HEK293 (cell line): ENCODE measurements at regions not wholly inside any gene's neighbourhood (a gene's known extent, or its start where the extent isn't known, plus 50 kb on each side); places are given as distances from the start of the nearest gene placed in this dataset.

Experiments
- CTCF ChIA-PET: fragments of 350-600 bp; formaldehyde crosslinking; extraction: SDS; loops from one replicate; lab custom pipeline; 2021; ENCODE audit warnings: antibody characterized with exemption; lab: Yijun Ruan, JAX
- POLR2A ChIA-PET: fragments of 300-600 bp; formaldehyde crosslinking; extraction: SDS; loops from one replicate; lab custom pipeline; 2020; ENCODE audit warnings: antibody characterized with exemption, inconsistent platforms; lab: Yijun Ruan, JAX
- H3K27ac ChIP-seq: fragments of 200-500 bp; sonication (Bioruptor generic); 2 replicates; pipeline ENCODE4 v1.5.1; 2014; ENCODE audit warnings: low read depth, low read length, control low read depth, inconsistent platforms; ENCODE audit errors: extremely low read depth
- H3K36me3 ChIP-seq, 2 experiments: fragments of 200-500 bp in 1 of 2; sonication (Bioruptor generic) in 1 of 2; 1 replicate in 1 of 2; 2 replicates in 1 of 2; pipeline ENCODE4 v1.5.1; 2014 to 2017; ENCODE audit warnings: inconsistent platforms in 2 of 2, low read length in 2 of 2; ENCODE audit not compliant: control insufficient read depth in 2 of 2, insufficient read depth in 1 of 2
- H3K4me1 ChIP-seq: fragments of 200-500 bp; sonication (Bioruptor generic); 2 replicates; pipeline ENCODE4 v1.5.1; 2014; ENCODE audit warnings: mild to moderate bottlenecking, low read length, inconsistent platforms; ENCODE audit not compliant: control insufficient read depth, insufficient read depth
- H3K4me3 ChIP-seq: 2 replicates; pipeline ENCODE4 v1.5.1; 2011; ENCODE audit warnings: low read depth, mild to moderate bottlenecking, control low read depth, low read length, moderate library complexity
- H3K9me3 ChIP-seq: fragments of 200-500 bp; sonication (Bioruptor generic); 2 replicates; pipeline ENCODE4 v1.5.1; 2014; ENCODE audit warnings: low read depth, low read length, inconsistent platforms; ENCODE audit not compliant: control insufficient read depth, insufficient read depth
- SCRT2 ChIP-seq: fragments of 450-650 bp; formaldehyde crosslinking; IDR thresholded peaks from 2 replicates; pipeline ENCODE4 v1.5.1; 2016; ENCODE audit warnings: missing biosample characterization, missing genetic modification characterization
- SP3 ChIP-seq: fragments of 450-650 bp; formaldehyde crosslinking; IDR thresholded peaks from 2 replicates; pipeline ENCODE4 v1.5.1; 2016; ENCODE audit warnings: missing biosample characterization, missing genetic modification characterization
- ZFP37 ChIP-seq: fragments of 450-650 bp; formaldehyde crosslinking; IDR thresholded peaks from 2 replicates; pipeline ENCODE4 v1.5.1; 2016; ENCODE audit warnings: missing biosample characterization, missing genetic modification characterization
- ZNF140 ChIP-seq: fragments of 450-650 bp; formaldehyde crosslinking; IDR thresholded peaks from 2 replicates; pipeline ENCODE4 v1.5.1; 2016; ENCODE audit warnings: missing biosample characterization, missing genetic modification characterization
- ZNF223 ChIP-seq: fragments of 450-650 bp; formaldehyde crosslinking; IDR thresholded peaks from 2 replicates; pipeline ENCODE4 v1.5.1; 2016; ENCODE audit warnings: missing biosample characterization, missing genetic modification characterization
- ZNF311 ChIP-seq: fragments of 450-650 bp; formaldehyde crosslinking; IDR thresholded peaks from 2 replicates; pipeline ENCODE4 v1.5.1; 2017; ENCODE audit warnings: missing biosample characterization, missing genetic modification characterization, borderline replicate concordance
- ZNF433 ChIP-seq: fragments of 450-650 bp; formaldehyde crosslinking; IDR thresholded peaks from 2 replicates; pipeline ENCODE4 v1.5.1; 2016; ENCODE audit warnings: missing biosample characterization, missing genetic modification characterization, low read depth
- ZNF48 ChIP-seq: fragments of 450-650 bp; formaldehyde crosslinking; IDR thresholded peaks from 2 replicates; pipeline ENCODE4 v1.5.1; 2016; ENCODE audit warnings: missing biosample characterization, missing genetic modification characterization
- ZNF501 ChIP-seq: fragments of 450-650 bp; formaldehyde crosslinking; IDR thresholded peaks from 2 replicates; pipeline ENCODE4 v1.5.1; 2016; ENCODE audit warnings: missing biosample characterization, missing genetic modification characterization
- ZNF544 ChIP-seq: fragments of 450-650 bp; formaldehyde crosslinking; IDR thresholded peaks from 2 replicates; pipeline ENCODE4 v1.5.0; 2017; ENCODE audit warnings: missing biosample characterization, missing genetic modification characterization
- ZNF560 ChIP-seq: fragments of 450-650 bp; formaldehyde crosslinking; IDR thresholded peaks from 2 replicates; pipeline ENCODE4 v1.5.1; 2017; ENCODE audit warnings: missing biosample characterization, missing genetic modification characterization, borderline replicate concordance
- ZNF596 ChIP-seq: fragments of 450-650 bp; IDR thresholded peaks from 2 replicates; pipeline ENCODE4 v1.5.0; 2018; ENCODE audit warnings: missing biosample characterization, mild to moderate bottlenecking, missing genetic modification characterization, moderate library complexity
- ZNF600 ChIP-seq: fragments of 450-650 bp; formaldehyde crosslinking; IDR thresholded peaks from 2 replicates; pipeline ENCODE4 v1.5.1; 2016; ENCODE audit warnings: missing biosample characterization, missing genetic modification characterization
- ZNF677 ChIP-seq: fragments of 450-650 bp; IDR thresholded peaks from 2 replicates; pipeline ENCODE4 v1.5.0; 2018; ENCODE audit warnings: missing biosample characterization, mild to moderate bottlenecking, missing genetic modification characterization, moderate library complexity
- ZNF830 ChIP-seq: fragments of 450-650 bp; IDR thresholded peaks from 2 replicates; pipeline ENCODE4 v1.5.0; 2018; ENCODE audit warnings: missing biosample characterization, missing genetic modification characterization, low read depth, mild to moderate bottlenecking, moderate library complexity
- TF ChIP-seq, protein P1 (sequence below): fragments of 450-650 bp; formaldehyde crosslinking; IDR thresholded peaks from 2 replicates; pipeline ENCODE4 v1.5.1; 2016; ENCODE audit warnings: missing biosample characterization, missing genetic modification characterization
- TF ChIP-seq, protein P2 (sequence below): sonication (generic); formaldehyde crosslinking; IDR thresholded peaks from 2 replicates; pipeline ENCODE4 v1.8.1; 2022; ENCODE audit warnings: mild to moderate bottlenecking, moderate library complexity, missing genetic modification reagents
- TF ChIP-seq, protein P3 (sequence below): fragments of 450-650 bp; formaldehyde crosslinking; IDR thresholded peaks from 2 replicates; pipeline ENCODE4 v1.5.1; 2016; ENCODE audit warnings: missing biosample characterization, missing genetic modification characterization
- TF ChIP-seq, protein P4 (sequence below): fragments of 450-650 bp; formaldehyde crosslinking; IDR thresholded peaks from 2 replicates; pipeline ENCODE4 v1.5.1; 2016; ENCODE audit warnings: missing biosample characterization, missing genetic modification characterization
- TF ChIP-seq, protein P5 (sequence below): fragments of 450-650 bp; formaldehyde crosslinking; IDR thresholded peaks from 2 replicates; pipeline ENCODE4 v1.5.1; 2016; ENCODE audit warnings: missing biosample characterization, missing genetic modification characterization, low read depth

DNA sequence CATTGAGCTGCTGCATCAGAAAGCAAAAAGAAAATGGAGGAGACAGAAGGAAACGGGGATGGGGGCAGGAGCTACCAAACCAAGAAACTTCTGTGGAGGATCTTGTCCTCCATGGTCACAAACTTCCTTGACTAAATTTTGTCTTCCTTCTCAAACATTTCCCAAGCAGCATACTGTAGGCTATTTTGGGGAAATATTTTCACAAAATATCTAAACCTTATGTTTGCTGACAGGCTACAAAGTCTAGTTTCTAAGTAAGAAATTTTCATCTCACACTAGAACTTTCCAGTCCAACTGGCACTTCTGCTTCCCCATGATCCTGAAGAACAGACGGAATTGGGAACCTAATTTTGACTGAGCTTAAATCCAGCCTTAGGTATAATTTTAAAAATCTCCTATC, 552.0 kb downstream of the SNAPC1 start:
- Histone ChIP-seq H3K36me3 (no peaks in the 10 kb centered on the region), H3K4me3 (no peak overlapping the region)
- no peak for TF ChIP-seq ZNF600
- no peak for TF ChIP-seq ZNF830 (tag by site-specific recombination)
- TF ChIP-seq ZNF596 (tag by site-specific recombination), result no peak
- TF ChIP-seq, protein P1, sequence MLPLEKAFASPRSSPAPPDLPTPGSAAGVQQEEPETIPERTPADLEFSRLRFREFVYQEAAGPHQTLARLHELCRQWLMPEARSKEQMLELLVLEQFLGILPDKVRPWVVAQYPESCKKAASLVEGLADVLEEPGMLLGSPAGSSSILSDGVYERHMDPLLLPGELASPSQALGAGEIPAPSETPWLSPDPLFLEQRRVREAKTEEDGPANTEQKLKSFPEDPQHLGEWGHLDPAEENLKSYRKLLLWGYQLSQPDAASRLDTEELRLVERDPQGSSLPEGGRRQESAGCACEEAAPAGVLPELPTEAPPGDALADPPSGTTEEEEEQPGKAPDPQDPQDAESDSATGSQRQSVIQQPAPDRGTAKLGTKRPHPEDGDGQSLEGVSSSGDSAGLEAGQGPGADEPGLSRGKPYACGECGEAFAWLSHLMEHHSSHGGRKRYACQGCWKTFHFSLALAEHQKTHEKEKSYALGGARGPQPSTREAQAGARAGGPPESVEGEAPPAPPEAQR (tag by site-specific recombination), result no peak
- TF ChIP-seq, protein P2, sequence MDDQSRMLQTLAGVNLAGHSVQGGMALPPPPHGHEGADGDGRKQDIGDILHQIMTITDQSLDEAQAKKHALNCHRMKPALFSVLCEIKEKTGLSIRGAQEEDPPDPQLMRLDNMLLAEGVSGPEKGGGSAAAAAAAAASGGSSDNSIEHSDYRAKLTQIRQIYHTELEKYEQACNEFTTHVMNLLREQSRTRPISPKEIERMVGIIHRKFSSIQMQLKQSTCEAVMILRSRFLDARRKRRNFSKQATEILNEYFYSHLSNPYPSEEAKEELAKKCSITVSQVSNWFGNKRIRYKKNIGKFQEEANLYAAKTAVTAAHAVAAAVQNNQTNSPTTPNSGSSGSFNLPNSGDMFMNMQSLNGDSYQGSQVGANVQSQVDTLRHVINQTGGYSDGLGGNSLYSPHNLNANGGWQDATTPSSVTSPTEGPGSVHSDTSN (CRISPR knock-in tag), result no peak
- TF ChIP-seq, protein P3, sequence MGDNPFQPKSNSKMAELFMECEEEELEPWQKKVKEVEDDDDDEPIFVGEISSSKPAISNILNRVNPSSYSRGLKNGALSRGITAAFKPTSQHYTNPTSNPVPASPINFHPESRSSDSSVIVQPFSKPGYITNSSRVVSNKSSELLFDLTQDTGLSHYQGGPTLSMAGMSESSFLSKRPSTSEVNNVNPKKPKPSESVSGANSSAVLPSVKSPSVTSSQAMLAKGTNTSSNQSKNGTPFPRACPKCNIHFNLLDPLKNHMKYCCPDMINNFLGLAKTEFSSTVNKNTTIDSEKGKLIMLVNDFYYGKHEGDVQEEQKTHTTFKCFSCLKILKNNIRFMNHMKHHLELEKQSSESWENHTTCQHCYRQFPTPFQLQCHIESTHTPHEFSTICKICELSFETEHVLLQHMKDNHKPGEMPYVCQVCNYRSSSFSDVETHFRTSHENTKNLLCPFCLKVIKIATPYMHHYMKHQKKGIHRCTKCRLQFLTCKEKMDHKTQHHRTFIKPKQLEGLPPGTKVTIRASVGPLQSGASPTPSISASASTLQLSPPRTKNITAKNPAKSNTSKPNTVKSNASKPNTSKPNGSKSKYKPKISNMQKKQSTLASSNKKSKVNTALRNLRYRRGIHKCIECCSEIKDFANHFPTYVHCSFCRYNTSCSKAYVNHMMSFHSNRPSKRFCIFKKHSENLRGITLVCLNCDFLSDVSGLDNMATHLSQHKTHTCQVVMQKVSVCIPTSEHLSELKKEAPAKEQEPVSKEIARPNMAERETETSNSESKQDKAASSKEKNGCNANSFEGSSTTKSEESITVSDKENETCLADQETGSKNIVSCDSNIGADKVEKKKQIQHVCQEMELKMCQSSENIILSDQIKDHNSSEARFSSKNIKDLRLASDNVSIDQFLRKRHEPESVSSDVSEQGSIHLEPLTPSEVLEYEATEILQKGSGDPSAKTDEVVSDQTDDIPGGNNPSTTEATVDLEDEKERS (tag by site-specific recombination), result no peak
- no peak for TF ChIP-seq SCRT2 (tag by site-specific recombination)
- no peak for TF ChIP-seq ZNF560 (tag by site-specific recombination)
- no peak for TF ChIP-seq ZNF311 (tag by site-specific recombination)
- TF ChIP-seq, protein P4, sequence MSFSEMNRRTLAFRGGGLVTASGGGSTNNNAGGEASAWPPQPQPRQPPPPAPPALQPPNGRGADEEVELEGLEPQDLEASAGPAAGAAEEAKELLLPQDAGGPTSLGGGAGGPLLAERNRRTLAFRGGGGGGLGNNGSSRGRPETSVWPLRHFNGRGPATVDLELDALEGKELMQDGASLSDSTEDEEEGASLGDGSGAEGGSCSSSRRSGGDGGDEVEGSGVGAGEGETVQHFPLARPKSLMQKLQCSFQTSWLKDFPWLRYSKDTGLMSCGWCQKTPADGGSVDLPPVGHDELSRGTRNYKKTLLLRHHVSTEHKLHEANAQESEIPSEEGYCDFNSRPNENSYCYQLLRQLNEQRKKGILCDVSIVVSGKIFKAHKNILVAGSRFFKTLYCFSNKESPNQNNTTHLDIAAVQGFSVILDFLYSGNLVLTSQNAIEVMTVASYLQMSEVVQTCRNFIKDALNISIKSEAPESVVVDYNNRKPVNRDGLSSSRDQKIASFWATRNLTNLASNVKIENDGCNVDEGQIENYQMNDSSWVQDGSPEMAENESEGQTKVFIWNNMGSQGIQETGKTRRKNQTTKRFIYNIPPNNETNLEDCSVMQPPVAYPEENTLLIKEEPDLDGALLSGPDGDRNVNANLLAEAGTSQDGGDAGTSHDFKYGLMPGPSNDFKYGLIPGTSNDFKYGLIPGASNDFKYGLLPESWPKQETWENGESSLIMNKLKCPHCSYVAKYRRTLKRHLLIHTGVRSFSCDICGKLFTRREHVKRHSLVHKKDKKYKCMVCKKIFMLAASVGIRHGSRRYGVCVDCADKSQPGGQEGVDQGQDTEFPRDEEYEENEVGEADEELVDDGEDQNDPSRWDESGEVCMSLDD, result no peak
- TF ChIP-seq, protein P5, sequence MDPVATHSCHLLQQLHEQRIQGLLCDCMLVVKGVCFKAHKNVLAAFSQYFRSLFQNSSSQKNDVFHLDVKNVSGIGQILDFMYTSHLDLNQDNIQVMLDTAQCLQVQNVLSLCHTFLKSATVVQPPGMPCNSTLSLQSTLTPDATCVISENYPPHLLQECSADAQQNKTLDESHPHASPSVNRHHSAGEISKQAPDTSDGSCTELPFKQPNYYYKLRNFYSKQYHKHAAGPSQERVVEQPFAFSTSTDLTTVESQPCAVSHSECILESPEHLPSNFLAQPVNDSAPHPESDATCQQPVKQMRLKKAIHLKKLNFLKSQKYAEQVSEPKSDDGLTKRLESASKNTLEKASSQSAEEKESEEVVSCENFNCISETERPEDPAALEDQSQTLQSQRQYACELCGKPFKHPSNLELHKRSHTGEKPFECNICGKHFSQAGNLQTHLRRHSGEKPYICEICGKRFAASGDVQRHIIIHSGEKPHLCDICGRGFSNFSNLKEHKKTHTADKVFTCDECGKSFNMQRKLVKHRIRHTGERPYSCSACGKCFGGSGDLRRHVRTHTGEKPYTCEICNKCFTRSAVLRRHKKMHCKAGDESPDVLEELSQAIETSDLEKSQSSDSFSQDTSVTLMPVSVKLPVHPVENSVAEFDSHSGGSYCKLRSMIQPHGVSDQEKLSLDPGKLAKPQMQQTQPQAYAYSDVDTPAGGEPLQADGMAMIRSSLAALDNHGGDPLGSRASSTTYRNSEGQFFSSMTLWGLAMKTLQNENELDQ (tag by site-specific recombination), result no peak
- TF ChIP-seq ZNF677, result no peak
- TF ChIP-seq SP3 (tag by site-specific recombination), result no peak
- TF ChIP-seq, all 188 proteins: peak for 0
- Histone ChIP-seq H3K27ac (no peak overlapping the region), H3K9me3 (no peaks in the 10 kb centered on the region), H3K4me1 (no peaks in the 10 kb centered on the region)
- ChIA-PET CTCF (no interaction called here), POLR2A (no interaction called here)

DNA sequence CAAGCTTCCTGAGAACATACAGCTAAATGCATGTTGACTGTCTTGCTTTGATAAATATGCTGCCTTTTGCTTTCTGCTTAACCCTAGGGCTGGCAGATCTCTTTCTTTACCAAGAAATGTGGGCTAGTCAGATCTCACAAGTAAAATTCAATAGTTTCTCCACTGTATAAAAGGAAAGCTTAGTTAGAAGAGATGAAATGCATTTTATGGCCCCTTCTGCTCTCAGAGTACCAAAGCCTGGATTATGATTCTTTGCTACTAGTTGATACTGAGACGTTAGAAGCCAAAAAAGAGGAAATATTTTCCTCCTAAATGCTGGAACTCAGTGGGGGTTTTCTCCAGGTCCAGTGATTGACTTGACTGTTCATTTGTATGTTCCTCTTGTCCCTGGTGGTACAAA, 552.7 kb downstream of the SNAPC1 start:
- ChIA-PET POLR2A (no interaction called here), CTCF (no interaction called here)
- TF ChIP-seq ZNF140 (tag by site-specific recombination), result no peak
- TF ChIP-seq ZNF544, result no peak
- no peak for TF ChIP-seq ZNF501
- no peak for TF ChIP-seq ZNF48
- TF ChIP-seq ZNF433, result no peak
- TF ChIP-seq ZFP37 (tag by site-specific recombination), result no peak
- no peak for TF ChIP-seq ZNF223 (tag by site-specific recombination)
- H3K27ac ChIP-seq, result no peak overlapping the region
- H3K9me3 ChIP-seq, result no peaks in the 10 kb centered on the region
- no peaks in the 10 kb centered on the region for H3K4me1 ChIP-seq
- H3K36me3 ChIP-seq, result no peaks in the 10 kb centered on the region
- no peak overlapping the region for H3K4me3 ChIP-seq
